ENCODE measurements at regions not wholly inside any gene's neighbourhood (a gene's known extent, or its start where the extent isn't known, plus 50 kb on each side); places are given as distances from the start of the nearest gene placed in this dataset.

GRCh38 chr14:99058542-99058941 lies 213.5 kb downstream of the BCL11B start:
- no peak for DNase-seq (ENCODE audit: low spot score)

GRCh38 chr14:99062216-99062615 lies 209.8 kb downstream of the BCL11B start:
- no peak for DNase-seq (ENCODE audit: low spot score)

GRCh38 chr14:99062772-99063418 lies 209.1 kb downstream of the BCL11B start:
- DNase-seq (ENCODE audit: low spot score) = no peak

GRCh38 chr14:99063620-99064225 lies 208.3 kb downstream of the BCL11B start:
- DNase-seq (ENCODE audit: low spot score) = no peak

- no peak for DNase-seq (ENCODE audit: low spot score)
Observed at GRCh38 chr14:99064262-99064954, 207.6 kb downstream of the BCL11B start.

- DNase-seq (ENCODE audit: low spot score) = no peak
Observed at GRCh38 chr14:99065551-99065950, 206.4 kb downstream of the BCL11B start.

- DNase-seq (ENCODE audit: low spot score) = no peak
Observed at GRCh38 chr14:99066378-99066777, 205.6 kb downstream of the BCL11B start.

- DNase-seq (ENCODE audit: low spot score) = no peak
Observed at GRCh38 chr14:99067141-99067920, 204.7 kb downstream of the BCL11B start.

- DNase-seq (ENCODE audit: low spot score) = no peak
Observed at GRCh38 chr14:99067927-99068326, 204.1 kb downstream of the BCL11B start.

- no peak for DNase-seq (ENCODE audit: low spot score)
Observed at GRCh38 chr14:99069946-99070345, 202.1 kb downstream of the BCL11B start.

- no peak for DNase-seq (ENCODE audit: low spot score)
Observed at GRCh38 chr14:99072433-99072832, 199.6 kb downstream of the BCL11B start.

- DNase-seq (ENCODE audit: low spot score) = no peak
Observed at GRCh38 chr14:99072956-99073355, 199.0 kb downstream of the BCL11B start.

GRCh38 chr14:99073431-99073830 lies 198.6 kb downstream of the BCL11B start:
- DNase-seq (ENCODE audit: low spot score) = no peak

GRCh38 chr14:99075061-99075460 lies 196.9 kb downstream of the BCL11B start:
- no peak for DNase-seq (ENCODE audit: low spot score)

- DNase-seq (ENCODE audit: low spot score) = no peak
Observed at GRCh38 chr14:99075771-99076375, 196.1 kb downstream of the BCL11B start.

GRCh38 chr14:99077076-99077843 lies 194.7 kb downstream of the BCL11B start:
- DNase-seq (ENCODE audit: low spot score) = no peak

GRCh38 chr14:99077844-99078236 lies 194.2 kb downstream of the BCL11B start:
- DNase-seq (ENCODE audit: low spot score) = no peak

GRCh38 chr14:99078426-99078825 lies 193.6 kb downstream of the BCL11B start:
- DNase-seq (ENCODE audit: low spot score) = no peak

- DNase-seq (ENCODE audit: low spot score) = no peak
Observed at GRCh38 chr14:99079061-99079727, 192.8 kb downstream of the BCL11B start.

- DNase-seq (ENCODE audit: low spot score) = no peak
Observed at GRCh38 chr14:99080306-99080705, 191.7 kb downstream of the BCL11B start.
